ENCODE measurements at regions not wholly inside any gene's neighbourhood (a gene's known extent, or its start where the extent isn't known, plus 50 kb on each side); places are given as distances from the start of the nearest gene placed in this dataset.

DNA sequence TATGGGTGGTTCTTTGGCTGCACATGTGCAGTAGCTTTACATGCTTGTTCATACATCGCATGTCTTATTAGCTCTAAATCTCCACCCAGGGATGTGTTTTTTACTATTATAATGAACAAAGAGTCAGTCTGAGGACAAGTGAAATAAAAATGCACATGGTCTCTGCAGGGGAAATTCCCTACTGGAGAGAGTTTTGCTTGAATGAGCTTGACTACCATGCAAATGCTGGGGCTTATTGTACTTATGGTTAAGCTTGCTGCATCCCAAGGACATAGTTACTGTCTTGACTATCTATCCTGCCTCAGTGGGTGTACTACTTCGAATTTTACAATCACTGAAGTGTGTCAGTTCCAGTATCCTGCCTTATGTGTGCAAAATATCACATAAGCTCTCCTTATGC is 362.7 kb downstream of the TDRD15 start:
- TF ChIP-seq, protein P1, sequence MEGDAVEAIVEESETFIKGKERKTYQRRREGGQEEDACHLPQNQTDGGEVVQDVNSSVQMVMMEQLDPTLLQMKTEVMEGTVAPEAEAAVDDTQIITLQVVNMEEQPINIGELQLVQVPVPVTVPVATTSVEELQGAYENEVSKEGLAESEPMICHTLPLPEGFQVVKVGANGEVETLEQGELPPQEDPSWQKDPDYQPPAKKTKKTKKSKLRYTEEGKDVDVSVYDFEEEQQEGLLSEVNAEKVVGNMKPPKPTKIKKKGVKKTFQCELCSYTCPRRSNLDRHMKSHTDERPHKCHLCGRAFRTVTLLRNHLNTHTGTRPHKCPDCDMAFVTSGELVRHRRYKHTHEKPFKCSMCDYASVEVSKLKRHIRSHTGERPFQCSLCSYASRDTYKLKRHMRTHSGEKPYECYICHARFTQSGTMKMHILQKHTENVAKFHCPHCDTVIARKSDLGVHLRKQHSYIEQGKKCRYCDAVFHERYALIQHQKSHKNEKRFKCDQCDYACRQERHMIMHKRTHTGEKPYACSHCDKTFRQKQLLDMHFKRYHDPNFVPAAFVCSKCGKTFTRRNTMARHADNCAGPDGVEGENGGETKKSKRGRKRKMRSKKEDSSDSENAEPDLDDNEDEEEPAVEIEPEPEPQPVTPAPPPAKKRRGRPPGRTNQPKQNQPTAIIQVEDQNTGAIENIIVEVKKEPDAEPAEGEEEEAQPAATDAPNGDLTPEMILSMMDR (IDR thresholded peaks at IDR 0.05): no peak

DNA sequence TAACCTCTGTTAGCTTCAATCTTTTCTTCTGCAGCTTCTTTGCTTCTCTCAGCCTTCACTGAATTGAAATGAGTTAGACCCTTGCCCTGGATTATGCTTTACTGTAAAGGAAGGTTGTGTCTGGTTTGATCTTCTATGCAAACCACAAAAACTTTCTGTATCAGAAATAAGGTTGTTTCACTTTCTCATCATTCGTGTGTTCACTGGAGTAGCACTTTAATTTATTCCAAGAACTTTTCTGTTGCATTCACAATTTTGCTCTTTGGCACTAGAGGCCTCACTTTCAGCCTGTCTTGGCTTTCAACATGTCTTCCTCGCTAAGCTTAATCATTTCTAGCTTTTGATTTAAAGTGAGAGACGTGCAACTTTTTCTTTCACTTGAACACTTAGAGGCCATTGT is 365.3 kb downstream of the TDRD15 start:
- TF ChIP-seq, protein P1 (IDR thresholded peaks at IDR 0.05): no peak

DNA sequence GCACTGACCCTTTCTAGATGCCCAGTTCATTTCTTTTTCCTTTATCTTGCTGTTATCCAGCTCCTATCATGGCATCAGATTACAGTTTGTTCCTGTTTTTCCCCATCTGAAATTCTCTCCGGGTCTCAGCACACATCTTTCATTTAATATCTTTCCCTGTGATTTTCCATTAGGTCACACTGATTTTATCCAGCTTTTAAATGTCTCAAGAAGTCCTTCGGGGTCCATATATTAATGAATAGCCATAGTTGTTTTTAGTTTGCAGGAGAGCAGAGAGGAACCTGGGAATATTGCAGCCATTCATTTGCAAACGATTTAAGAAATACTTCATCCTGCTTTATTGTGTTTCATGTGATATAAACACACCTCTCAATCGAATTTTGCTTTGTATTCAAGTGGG is 374.2 kb downstream of the TDRD15 start:
- TF ChIP-seq, protein P1 (IDR thresholded peaks at IDR 0.05): no peak

DNA sequence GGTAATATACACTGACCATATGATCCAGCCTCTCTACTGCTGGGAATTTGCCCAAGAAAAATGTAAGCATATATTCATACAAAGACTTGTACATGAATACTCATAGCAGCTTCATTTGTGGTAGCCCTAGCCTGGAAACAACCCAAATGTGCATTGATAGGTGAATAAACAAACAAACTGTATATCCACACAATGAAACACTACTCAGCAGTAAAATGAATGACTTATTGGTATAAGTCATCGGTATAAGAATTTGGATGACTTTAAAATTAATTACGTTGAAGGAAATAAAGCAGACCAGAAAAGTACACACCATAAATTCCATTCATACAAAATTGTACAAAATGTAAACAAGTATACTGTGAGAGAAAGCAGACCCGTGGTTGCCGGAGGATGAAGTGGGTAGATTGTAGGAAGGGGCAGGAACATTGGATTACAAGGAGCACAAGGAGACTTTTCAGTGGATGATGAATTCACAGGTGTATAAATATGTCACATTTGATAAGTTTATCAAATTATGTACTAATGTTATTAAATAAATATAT is 376.7 kb downstream of the TDRD15 start:
- TF ChIP-seq, protein P1 (IDR thresholded peaks at IDR 0.05): no peak

DNA sequence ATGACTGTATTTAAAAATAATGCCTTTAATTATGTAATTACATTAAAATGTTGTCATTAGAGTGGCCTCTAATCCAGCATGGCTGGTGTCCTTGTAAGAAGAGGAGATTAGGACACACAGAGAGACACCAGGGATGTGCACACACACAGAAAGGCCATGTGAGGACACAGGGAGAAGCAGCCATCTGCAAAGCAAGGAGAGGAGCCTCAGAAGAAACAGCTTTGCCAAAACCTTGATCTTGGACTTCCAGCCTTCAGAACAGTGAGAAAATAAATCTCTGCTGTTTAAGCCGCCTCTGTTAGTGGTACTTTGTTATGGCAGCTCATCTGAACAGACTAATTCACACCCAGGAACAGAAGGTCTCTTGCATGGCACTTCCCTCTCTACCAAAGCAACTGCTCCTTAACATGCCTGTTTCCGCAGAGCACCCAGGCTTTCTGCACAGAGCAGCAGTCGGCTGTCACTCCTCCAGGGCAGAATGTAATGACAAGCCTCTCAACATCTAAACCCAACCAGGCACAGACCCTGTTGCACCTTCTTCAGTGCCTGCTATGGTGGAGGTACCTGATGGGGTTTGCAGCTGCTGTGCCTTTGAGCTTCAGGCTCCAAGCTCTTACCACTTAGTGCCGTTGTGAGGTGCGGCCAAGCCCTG is 377.7 kb downstream of the TDRD15 start:
- TF ChIP-seq, protein P1 (IDR thresholded peaks at IDR 0.05): no peak

DNA sequence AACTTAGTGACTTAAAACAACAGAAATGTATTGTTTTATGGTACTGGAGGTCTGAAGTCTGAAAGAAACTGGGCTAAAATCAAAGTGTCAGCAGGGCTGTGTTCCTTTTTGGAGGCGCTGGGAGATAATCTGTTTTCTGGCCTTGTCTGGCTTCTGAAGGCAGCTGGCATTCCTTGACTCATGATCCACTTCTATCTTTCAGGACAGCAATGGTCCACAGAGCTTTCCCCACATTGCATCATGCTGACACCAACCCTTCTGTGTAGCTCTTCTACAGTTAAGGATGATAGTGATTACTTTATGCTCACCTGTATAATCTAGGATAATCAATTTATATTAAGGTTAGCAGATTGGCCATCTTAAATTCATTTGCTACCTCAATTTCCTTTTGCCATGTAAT is 392.1 kb downstream of the TDRD15 start:
- TF ChIP-seq, protein P1 (IDR thresholded peaks at IDR 0.05): no peak

DNA sequence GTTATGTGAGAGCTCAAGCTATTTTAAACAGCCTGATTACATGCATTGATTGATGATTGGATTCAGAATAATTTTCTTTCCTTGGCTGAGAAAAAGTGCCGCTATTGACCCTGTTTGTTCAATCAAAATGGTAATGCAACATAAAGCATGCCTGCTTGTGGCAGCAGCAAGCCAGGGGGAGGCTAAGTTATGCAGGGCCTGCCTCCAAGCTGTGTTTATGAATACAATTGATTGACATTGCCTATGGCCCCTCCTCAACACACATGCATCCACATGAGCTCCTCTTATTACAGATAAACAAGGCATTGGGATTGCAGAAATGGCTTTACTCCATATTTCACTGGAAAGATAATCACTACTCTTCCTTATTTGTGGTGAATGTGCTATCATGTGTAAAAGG is 395.6 kb downstream of the TDRD15 start:
- TF ChIP-seq, protein P1 (IDR thresholded peaks at IDR 0.05): no peak

DNA sequence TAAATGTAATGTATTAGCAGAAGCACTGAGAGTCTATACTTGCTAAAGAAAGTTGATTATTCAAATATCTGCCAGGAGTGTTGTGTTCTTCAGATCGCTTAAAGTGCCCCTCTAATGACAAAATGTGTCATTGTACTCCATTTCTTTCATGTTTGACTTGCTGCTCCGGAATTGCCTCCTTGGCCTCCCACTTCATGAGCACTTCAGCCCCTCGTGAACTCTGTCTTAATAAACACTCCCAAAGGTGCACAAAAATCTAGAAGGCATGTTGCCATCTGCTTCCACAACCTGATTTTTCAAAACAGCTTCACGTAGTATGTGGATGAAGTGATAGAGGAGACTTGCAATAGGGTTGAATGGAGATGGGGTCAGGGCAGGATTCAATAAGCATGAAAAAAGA is 396.1 kb downstream of the TDRD15 start:
- TF ChIP-seq, protein P1 (IDR thresholded peaks at IDR 0.05): no peak

Measured in LNCAP (cell line).